HepG2 (cell line): ENCODE measurements at regions not wholly inside any gene's neighbourhood (a gene's known extent, or its start where the extent isn't known, plus 50 kb on each side); places are given as distances from the start of the nearest gene placed in this dataset.
A peak's percentile ranks its signal among the peaks of the same experiment; 100 is the strongest.

Experiments used
- ARHGAP35 ChIP-seq: sonication (generic); formaldehyde crosslinking; IDR thresholded peaks from 2 replicates; pipeline ENCODE4 v1.9.0; 2022; ENCODE audit warnings: mild to moderate bottlenecking, inconsistent platforms, moderate library complexity, missing genetic modification reagents, borderline replicate concordance
- CBX1 ChIP-seq: IDR thresholded peaks from one replicate; pipeline ENCODE4 v1.6.1; 2016; ENCODE audit warnings: antibody characterized with exemption, low read depth
- CCAR2 ChIP-seq: fragments of 200-400 bp; formaldehyde crosslinking; optimal IDR thresholded peaks from 2 replicates; pipeline ENCODE3; 2018; ENCODE audit warnings: low read depth, mild to moderate bottlenecking, low read length, moderate library complexity
- EED ChIP-seq: sonication (generic); formaldehyde crosslinking; IDR thresholded peaks from 2 replicates; pipeline ENCODE4 v1.5.0; 2020; ENCODE audit warnings: mild to moderate bottlenecking, missing genetic modification reagents
- FOXK2 ChIP-seq: fragments of 450-650 bp; IDR thresholded peaks from 2 replicates; pipeline ENCODE4 v1.6.1; 2016
- HDAC2 ChIP-seq: sonication (generic); formaldehyde crosslinking; IDR thresholded peaks from 2 replicates; pipeline ENCODE4 v1.4.0; 2020; ENCODE audit warnings: missing genetic modification reagents
- KLF6 ChIP-seq: IDR thresholded peaks from 2 replicates; pipeline ENCODE4 v1.8.0; 2016; ENCODE audit warnings: missing biosample characterization, missing genetic modification reagents
- MLLT10 ChIP-seq: sonication (generic); formaldehyde crosslinking; IDR thresholded peaks from 2 replicates; pipeline ENCODE4 v1.4.0; 2020; ENCODE audit warnings: missing genetic modification reagents
- PHB2 ChIP-seq: fragments of 450-650 bp; IDR thresholded peaks from 2 replicates; pipeline ENCODE4 v1.6.1; 2018; ENCODE audit not compliant: partially characterized antibody
- SP5 ChIP-seq: IDR thresholded peaks from 2 replicates; pipeline ENCODE4 v1.6.1; 2016; ENCODE audit warnings: low read depth, borderline replicate concordance
- TGIF2 ChIP-seq: IDR thresholded peaks from 2 replicates; pipeline ENCODE4 v1.6.1; 2016; ENCODE audit warnings: control low read depth, missing compliant biosample characterization
- YEATS2 ChIP-seq: sonication (generic); formaldehyde crosslinking; IDR thresholded peaks from 2 replicates; pipeline ENCODE4 v1.4.0; 2020; ENCODE audit warnings: missing genetic modification reagents, borderline replicate concordance
- ZKSCAN5 ChIP-seq: sonication (generic); formaldehyde crosslinking; IDR thresholded peaks from 2 replicates; pipeline ENCODE4 v1.5.1; 2020; ENCODE audit warnings: mild to moderate bottlenecking, missing genetic modification reagents
- ZNF512 ChIP-seq: sonication (generic); formaldehyde crosslinking; IDR thresholded peaks from 2 replicates; pipeline ENCODE4 v1.4.0; 2020; ENCODE audit warnings: mild to moderate bottlenecking, missing genetic modification reagents
- ZNF644 ChIP-seq: IDR thresholded peaks from 2 replicates; pipeline ENCODE4 v1.6.1; 2016; ENCODE audit warnings: low read depth
- ZSCAN31 ChIP-seq: sonication (generic); formaldehyde crosslinking; IDR thresholded peaks from 2 replicates; pipeline ENCODE4 v1.5.0; 2020; ENCODE audit warnings: low read depth, mild to moderate bottlenecking, missing genetic modification reagents
- TF ChIP-seq, protein P1 (sequence below): sonication (generic); formaldehyde crosslinking; IDR thresholded peaks from 2 replicates; pipeline ENCODE4 v1.4.0; 2020; ENCODE audit warnings: mild to moderate bottlenecking, missing genetic modification reagents
- TF ChIP-seq, protein P2 (sequence below): sonication (generic); formaldehyde crosslinking; IDR thresholded peaks from 2 replicates; pipeline ENCODE4 v1.8.1; 2023; ENCODE audit warnings: missing genetic modification reagents, inconsistent platforms, borderline replicate concordance
- TF ChIP-seq, protein P3 (sequence below): sonication (generic); formaldehyde crosslinking; IDR thresholded peaks from 2 replicates; pipeline ENCODE4 v1.5.0; 2020; ENCODE audit warnings: mild to moderate bottlenecking, missing genetic modification reagents

GRCh38 chr11:86193297-86194095 lies 51.1 kb upstream of the EED start (continued):
- TF ChIP-seq, protein P1, sequence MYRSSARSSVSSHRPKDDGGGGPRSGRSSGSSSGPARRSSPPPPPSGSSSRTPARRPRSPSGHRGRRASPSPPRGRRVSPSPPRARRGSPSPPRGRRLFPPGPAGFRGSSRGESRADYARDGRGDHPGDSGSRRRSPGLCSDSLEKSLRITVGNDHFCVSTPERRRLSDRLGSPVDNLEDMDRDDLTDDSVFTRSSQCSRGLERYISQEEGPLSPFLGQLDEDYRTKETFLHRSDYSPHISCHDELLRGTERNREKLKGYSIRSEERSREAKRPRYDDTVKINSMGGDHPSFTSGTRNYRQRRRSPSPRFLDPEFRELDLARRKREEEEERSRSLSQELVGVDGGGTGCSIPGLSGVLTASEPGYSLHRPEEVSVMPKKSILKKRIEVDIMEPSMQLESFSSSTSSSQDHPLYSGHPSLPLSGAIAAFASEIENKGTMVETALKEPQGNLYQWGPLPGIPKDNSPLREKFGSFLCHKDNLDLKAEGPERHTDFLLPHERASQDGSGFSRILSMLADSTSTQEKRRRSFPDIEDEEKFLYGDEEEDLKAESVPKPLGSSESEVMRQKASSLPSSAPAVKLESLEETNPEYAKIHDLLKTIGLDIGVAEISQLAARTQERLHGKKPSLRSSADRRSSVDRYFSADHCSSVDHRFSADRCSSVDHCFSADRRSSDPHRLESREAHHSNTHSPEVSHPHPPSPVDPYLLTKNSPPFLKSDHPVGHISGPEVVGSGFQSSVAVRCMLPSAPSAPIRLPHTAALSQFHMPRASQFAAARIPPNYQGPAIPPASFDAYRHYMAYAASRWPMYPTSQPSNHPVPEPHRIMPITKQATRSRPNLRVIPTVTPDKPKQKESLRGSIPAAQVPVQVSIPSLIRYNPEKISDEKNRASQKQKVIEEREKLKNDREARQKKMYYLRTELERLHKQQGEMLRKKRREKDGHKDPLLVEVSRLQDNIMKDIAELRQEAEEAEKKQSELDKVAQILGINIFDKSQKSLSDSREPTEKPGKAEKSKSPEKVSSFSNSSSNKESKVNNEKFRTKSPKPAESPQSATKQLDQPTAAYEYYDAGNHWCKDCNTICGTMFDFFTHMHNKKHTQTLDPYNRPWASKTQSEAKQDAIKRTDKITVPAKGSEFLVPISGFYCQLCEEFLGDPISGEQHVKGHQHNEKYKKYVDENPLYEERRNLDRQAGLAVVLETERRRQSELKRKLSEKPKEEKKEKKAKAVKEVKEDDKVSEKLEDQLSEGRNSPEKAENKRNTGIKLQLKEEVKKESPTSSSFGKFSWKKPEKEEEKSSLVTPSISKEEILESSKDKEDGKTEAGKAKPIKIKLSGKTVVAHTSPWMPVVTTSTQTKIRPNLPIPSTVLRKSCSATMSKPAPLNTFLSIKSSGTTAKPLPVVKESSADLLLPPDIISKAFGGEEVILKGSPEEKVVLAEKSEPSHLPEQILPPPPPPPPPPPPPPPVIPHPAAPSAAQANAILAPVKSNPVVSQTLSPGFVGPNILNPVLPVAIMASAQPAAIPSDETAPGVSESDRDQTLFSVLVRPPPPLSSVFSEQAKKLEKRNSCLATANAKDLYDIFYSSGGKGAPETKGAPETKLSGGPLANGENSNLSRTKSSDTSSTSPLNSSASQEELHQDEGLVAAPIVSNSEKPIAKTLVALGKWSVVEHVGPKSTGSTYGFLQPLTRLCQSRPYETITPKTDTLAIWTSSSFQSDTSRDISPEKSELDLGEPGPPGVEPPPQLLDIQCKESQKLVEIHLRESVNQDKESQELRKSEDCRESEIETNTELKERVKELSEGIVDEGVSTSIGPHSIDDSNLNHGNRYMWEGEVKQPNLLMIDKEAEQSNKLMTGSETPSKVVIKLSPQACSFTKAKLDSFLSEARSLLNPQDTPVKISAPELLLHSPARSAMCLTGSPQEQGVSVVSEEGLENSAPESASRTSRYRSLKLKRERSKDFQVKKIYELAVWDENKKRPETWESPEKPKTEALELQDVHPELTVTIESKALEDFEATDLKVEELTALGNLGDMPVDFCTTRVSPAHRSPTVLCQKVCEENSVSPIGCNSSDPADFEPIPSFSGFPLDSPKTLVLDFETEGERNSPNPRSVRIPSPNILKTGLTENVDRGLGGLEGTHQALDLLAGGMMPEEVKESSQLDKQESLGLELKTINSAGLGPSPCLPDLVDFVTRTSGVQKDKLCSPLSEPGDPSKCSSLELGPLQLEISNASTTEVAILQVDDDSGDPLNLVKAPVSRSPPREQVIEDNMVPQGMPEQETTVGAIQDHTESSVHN, result no peak
- no peak for TF ChIP-seq MLLT10
- no peak for TF ChIP-seq ARHGAP35
- TF ChIP-seq, protein P2, sequence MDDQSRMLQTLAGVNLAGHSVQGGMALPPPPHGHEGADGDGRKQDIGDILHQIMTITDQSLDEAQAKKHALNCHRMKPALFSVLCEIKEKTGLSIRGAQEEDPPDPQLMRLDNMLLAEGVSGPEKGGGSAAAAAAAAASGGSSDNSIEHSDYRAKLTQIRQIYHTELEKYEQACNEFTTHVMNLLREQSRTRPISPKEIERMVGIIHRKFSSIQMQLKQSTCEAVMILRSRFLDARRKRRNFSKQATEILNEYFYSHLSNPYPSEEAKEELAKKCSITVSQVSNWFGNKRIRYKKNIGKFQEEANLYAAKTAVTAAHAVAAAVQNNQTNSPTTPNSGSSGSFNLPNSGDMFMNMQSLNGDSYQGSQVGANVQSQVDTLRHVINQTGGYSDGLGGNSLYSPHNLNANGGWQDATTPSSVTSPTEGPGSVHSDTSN, result no peak
- TF ChIP-seq FOXK2, result no peak
- TF ChIP-seq YEATS2 (CRISPR knock-in tag), result no peak
- no peak for TF ChIP-seq EED (CRISPR knock-in tag)
- TF ChIP-seq ZNF644 (CRISPR knock-in tag), result no peak
- TF ChIP-seq CCAR2, result no peak
- no peak for TF ChIP-seq TGIF2 (CRISPR knock-in tag)
- no peak for TF ChIP-seq PHB2
- TF ChIP-seq ZKSCAN5 (CRISPR knock-in tag), result no peak
- no peak for TF ChIP-seq ZSCAN31 (CRISPR knock-in tag)
- TF ChIP-seq ZNF512 (CRISPR knock-in tag), result no peak
- no peak for TF ChIP-seq SP5 (CRISPR knock-in tag)
- TF ChIP-seq, protein P3, sequence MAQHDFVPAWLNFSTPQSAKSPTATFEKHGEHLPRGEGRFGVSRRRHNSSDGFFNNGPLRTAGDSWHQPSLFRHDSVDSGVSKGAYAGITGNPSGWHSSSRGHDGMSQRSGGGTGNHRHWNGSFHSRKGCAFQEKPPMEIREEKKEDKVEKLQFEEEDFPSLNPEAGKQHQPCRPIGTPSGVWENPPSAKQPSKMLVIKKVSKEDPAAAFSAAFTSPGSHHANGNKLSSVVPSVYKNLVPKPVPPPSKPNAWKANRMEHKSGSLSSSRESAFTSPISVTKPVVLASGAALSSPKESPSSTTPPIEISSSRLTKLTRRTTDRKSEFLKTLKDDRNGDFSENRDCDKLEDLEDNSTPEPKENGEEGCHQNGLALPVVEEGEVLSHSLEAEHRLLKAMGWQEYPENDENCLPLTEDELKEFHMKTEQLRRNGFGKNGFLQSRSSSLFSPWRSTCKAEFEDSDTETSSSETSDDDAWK (CRISPR knock-in tag), result no peak
- no peak for TF ChIP-seq KLF6 (CRISPR knock-in tag)
- TF ChIP-seq HDAC2 (CRISPR knock-in tag), result 0 out of 2 replicates have a peak, but pooled peaks have one; percentile 22
- TF ChIP-seq CBX1, result no peak
